Colonic mucosa (tissue), 4 donors: ENCODE measurements at regions not wholly inside any gene's neighbourhood (a gene's known extent, or its start where the extent isn't known, plus 50 kb on each side); places are given as distances from the start of the nearest gene placed in this dataset.

Experiments
- DNase-seq: peaks from one replicate; pipeline ENCODE4 v3.0.0-alpha.2; 2020
- H3K27ac ChIP-seq: fragments of 200-600 bp; one replicate; pipeline ENCODE4 v1.8.0; 2021
- H3K27me3 ChIP-seq: fragments of 200-600 bp; one replicate; pipeline ENCODE4 v1.8.0; 2021
- H3K36me3 ChIP-seq: fragments of 200-600 bp; one replicate; pipeline ENCODE4 v1.8.0; 2021
- H3K4me1 ChIP-seq: fragments of 200-600 bp; one replicate; pipeline ENCODE4 v1.8.0; 2021; ENCODE audit warnings: mild to moderate bottlenecking
- H3K4me3 ChIP-seq: fragments of 200-600 bp; one replicate; pipeline ENCODE4 v1.8.0; 2021
- H3K9ac ChIP-seq, 2 donors: one replicate each; pipeline ENCODE4 v1.7.0; 2013; ENCODE audit warnings: control low read depth in 2 of 2, low read depth in 2 of 2, low read length in 2 of 2
- H3K9me3 ChIP-seq: fragments of 200-600 bp; one replicate; pipeline ENCODE4 v1.8.0; 2021
- CTCF ChIP-seq: fragments of 200-600 bp; IDR thresholded peaks from one replicate; pipeline ENCODE4 v1.8.0; 2022; ENCODE audit warnings: antibody characterized with exemption, mild to moderate bottlenecking
- intact Hi-C: fragments of 100-400 bp; cut with DNase I; formaldehyde crosslinking; loops from one replicate; pipeline ENCODE4 v1.14.1; 2022
- donor health status: healthy.
- donor health status: DM: no; HTN: no; CAD: no.
- donor health status: DM: no; HTN: no; CAD: no.

- H3K9me3 ChIP-seq, result no peaks in the 10 kb centered on the region
- intact Hi-C loops, result no loop called here
- H3K27me3 ChIP-seq, result no peaks in the 10 kb centered on the region
- H3K4me3 ChIP-seq, result no peak overlapping the region
- DNase-seq, result no peak
- H3K9ac ChIP-seq, result no peak overlapping the region
- no peaks in the 10 kb centered on the region for H3K36me3 ChIP-seq
- no peak for TF ChIP-seq CTCF
- H3K27ac ChIP-seq, result no peak overlapping the region
- H3K4me1 ChIP-seq, result no peaks in the 10 kb centered on the region
Observed at GRCh38 chr12:30519535-30519934, 176.1 kb downstream of the IPO8 start.

- no peak for DNase-seq
- intact Hi-C loops, result no loop called here
- Histone ChIP-seq H3K4me3 (no peak overlapping the region), H3K4me1 (no peaks in the 10 kb centered on the region), H3K27me3 (no peaks in the 10 kb centered on the region), H3K27ac (no peak overlapping the region), H3K9ac (no peak overlapping the region), H3K9me3 (no peaks in the 10 kb centered on the region), H3K36me3 (no peaks in the 10 kb centered on the region)
- TF ChIP-seq CTCF, result no peak
Observed at GRCh38 chr12:30517320-30517719, 178.3 kb downstream of the IPO8 start.

- H3K36me3 ChIP-seq, result no peaks in the 10 kb centered on the region
- TF ChIP-seq CTCF, result no peak
- H3K9me3 ChIP-seq, result no peaks in the 10 kb centered on the region
- no peak overlapping the region for H3K4me3 ChIP-seq
- no peaks in the 10 kb centered on the region for H3K4me1 ChIP-seq
- intact Hi-C loops, result no loop called here
- no peak overlapping the region for H3K9ac ChIP-seq
- H3K27me3 ChIP-seq, result no peaks in the 10 kb centered on the region
- H3K27ac ChIP-seq, result no peak overlapping the region
- no peak for DNase-seq
Observed at GRCh38 chr12:30515351-30515750, 180.3 kb downstream of the IPO8 start.

GRCh38 chr12:30514666-30515065 is 181.0 kb downstream of the IPO8 start:
- no peak for DNase-seq
- Histone ChIP-seq H3K4me1 (no peaks in the 10 kb centered on the region), H3K36me3 (no peaks in the 10 kb centered on the region), H3K27me3 (no peaks in the 10 kb centered on the region), H3K4me3 (no peak overlapping the region), H3K9me3 (no peaks in the 10 kb centered on the region), H3K27ac (no peak overlapping the region), H3K9ac (no peak overlapping the region)
- intact Hi-C loops, result no loop called here
- TF ChIP-seq CTCF, result no peak

GRCh38 chr12:30508205-30508967 is 187.3 kb downstream of the IPO8 start:
- Histone ChIP-seq H3K27ac (no peak overlapping the region), H3K9ac (no peak overlapping the region), H3K4me1 (no peaks in the 10 kb centered on the region), H3K27me3 (no peaks in the 10 kb centered on the region), H3K9me3 (no peaks in the 10 kb centered on the region), H3K4me3 (no peak overlapping the region), H3K36me3 (no peaks in the 10 kb centered on the region)
- no peak for TF ChIP-seq CTCF
- intact Hi-C loops, result no loop called here
- no peak for DNase-seq
